ENCODE measurements at regions not wholly inside any gene's neighbourhood (a gene's known extent, or its start where the extent isn't known, plus 50 kb on each side); places are given as distances from the start of the nearest gene placed in this dataset.
"Not testable (repeated sequence)": the region's sequence is repeated elsewhere in the genome, so short reads cannot be mapped to it uniquely, and the experiment has no call there.

GRCh38 chr5:163789870-163790269 is 284.5 kb downstream of the MAT2B start:
- DNase-seq (ENCODE audit: low read depth): no peak

- no peak for DNase-seq (ENCODE audit: low read depth)
Observed at GRCh38 chr5:163790497-163790896, 285.1 kb downstream of the MAT2B start.

DNA sequence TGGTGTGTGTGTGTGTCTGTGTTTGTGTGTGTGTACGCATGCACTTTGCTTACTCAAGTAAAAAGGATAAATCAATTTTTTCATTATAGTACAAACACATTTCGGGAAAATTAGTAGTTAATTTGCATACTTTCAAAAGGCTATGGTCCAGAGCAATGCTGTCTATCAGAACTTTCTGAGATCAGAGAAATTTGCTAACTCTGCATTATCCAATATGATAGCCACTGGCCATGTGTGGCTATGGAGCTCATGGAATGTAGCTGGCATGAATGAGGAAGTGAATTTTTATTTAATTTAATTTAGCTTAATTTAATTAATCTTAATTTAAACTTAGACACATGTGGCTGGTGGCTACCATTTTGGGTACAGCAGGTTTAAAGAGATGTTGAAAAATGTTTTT is 289.6 kb downstream of the MAT2B start:
- DNase-seq (ENCODE audit: low read depth): no peak

DNA sequence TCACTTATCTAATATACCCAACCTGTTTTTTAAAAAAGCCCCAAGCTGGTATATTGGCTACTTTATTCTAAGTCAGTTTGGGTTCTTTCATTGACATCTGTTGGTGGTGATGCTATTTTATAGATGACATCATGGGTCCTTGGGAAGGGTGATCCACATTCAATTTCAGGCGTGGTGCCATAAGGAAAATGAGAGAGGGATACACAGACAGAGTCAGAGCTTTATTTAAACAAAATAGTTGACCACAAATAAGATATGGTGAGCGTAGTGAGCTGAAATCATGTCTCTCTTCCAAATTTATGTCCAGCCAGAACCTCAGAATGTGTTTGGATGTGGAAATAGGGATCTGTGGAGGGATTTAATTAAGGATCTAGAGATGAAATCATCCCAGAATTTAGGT is 302.4 kb downstream of the MAT2B start:
- no peak for DNase-seq (ENCODE audit: low read depth)

GRCh38 chr5:163809473-163809872 is 304.1 kb downstream of the MAT2B start:
- DNase-seq (ENCODE audit: low read depth): no peak

GRCh38 chr5:163813900-163814299 is 308.5 kb downstream of the MAT2B start:
- no peak for DNase-seq (ENCODE audit: low read depth)

DNA sequence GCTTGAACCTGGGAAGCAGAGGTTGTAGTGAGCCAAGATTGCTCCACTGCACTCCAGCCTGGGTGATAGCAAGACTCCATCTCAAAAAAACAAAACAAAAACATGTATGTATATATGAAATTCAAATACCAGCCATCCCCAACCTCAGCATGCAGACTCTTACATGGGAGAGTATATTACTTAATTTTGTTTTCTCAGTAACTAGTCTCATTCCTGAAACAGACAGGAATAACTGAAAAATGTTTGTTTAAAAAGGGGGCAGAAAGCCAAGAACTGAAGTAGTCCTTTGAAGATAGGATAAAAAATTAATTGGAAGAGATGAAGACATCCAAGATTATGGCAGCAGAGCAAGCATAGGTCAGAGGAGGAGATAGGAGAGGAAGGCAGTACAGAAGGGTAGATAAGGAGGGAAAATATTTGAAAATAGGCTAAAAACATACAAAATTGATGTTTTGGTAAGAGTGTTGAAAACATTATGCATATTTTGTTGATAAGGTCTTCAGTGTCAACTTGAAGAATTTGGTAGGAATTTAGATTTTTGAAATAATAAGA is 309.9 kb downstream of the MAT2B start:
- DNase-seq (ENCODE audit: low read depth): no peak

DNA sequence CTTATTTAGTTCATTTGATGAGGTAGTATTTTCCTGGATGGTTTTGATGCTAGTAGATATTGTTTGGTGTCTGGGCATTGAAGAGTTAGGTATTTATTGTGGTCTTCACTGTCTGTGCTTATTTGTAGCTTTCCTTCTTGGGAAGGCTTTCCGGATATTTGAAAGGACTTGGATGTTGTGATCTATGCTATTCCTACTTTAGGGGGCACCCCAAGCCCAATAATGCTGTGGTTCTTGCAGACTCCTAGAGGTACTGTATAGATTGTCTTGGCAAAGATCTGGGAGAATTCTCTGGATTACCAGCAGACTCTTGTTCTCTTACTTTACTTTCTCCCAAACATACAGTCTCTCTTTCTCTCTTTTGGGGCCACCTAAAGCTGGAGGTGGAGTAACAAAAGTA is 315.7 kb downstream of the MAT2B start:
- DNase-seq (ENCODE audit: low read depth): no peak

DNA sequence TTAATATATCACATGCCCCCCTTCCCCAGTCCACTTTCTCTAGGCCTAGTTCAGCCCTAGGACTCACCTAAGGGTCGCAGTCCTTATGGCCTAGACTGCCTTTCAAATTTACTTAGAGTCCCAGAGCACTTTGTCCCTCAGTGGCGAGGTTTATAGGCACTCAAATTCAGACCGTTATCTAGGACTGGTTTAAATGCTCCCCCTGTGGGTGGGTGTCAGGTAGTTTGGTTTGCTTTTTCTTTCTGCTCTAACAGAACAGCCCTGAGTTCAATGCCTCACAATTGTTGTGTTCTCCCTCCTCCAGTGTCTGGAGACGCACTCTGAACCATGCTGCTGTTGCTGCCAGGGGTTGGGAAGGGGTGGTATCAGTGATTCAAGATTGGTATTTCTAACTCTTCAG is 317.1 kb downstream of the MAT2B start:
- DNase-seq (ENCODE audit: low read depth): no peak

DNA sequence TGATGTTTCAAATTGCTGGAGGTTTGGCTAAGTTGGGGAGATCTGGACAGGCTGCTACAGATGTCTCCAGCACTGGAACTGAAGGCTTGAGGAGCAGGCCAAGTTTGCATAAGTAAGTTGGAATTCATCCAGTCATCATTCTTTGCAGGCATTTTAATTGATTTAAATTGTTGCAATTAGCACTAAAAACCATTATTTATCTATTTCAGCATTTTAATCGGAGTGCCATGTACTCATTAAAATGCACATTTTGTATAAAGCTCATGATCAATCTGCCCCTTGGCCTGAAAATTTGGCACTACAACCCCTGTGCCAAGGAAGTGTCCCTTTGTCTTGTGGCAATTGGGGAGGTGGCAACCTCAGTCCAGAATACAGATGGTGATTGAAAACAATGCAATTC is 320.2 kb downstream of the MAT2B start:
- no peak for DNase-seq (ENCODE audit: low read depth)

DNA sequence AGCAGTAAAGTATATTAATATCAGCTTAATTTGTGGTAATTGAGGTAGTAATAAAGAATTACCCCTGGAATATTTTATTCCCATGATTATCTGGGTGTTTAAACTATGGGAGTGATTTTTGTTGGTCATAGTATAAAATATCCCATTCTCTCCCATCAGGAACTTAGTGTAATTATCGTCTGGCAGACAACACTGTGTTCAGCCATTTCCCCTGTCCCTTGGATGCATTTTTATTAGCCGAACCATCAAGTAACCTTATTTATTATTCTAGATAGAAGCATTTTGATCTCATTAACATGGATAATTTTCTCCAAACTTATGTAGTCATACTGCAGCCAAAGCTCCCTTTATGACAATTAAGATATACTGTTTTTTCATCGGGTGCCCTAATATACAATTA is 320.8 kb downstream of the MAT2B start:
- no peak for DNase-seq (ENCODE audit: low read depth)

- no peak for DNase-seq (ENCODE audit: low read depth)
Observed at GRCh38 chr5:163832155-163832554, 326.7 kb downstream of the MAT2B start.

DNA sequence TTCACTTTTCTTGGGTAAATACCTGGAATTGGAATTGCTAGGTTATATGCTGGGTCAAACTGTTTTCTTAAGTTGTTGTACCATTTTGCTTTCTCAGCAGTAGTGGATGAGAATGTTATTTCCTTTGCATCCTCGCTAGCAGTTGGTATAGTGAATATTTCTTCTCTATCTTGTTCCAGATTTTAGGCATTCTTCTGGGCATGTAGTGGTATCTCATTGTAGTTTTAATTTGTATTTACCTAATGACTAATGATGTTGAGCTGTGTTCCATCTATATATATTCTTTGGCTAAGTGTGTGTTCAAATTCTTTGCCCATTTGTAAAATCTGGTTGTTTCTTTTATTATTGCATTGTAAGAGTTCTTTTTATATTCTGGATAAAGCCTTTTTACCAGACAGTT is 333.3 kb downstream of the MAT2B start:
- DNase-seq (ENCODE audit: low read depth): no peak

- DNase-seq (ENCODE audit: low read depth): peak; percentile 65
Observed at GRCh38 chr5:163846512-163846911, 341.1 kb downstream of the MAT2B start.

DNA sequence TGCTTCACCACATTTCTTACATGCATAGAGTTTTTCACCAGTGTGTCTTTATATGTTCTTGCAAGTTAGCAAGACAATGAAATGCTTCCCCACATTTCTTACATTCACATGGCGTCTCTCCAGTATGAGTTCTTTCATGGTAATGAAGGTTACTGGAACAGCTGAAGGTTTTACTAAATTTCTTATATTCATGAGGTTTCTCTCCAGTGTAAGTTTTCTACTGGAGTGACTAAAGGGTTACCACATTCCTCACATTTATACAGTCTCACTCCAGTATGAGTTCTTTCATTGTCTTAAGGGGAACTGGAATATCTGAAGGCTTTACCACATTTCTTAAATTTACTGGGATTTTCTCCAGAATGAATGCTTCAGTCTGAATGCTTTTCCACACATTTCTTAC is 350.3 kb downstream of the MAT2B start:
- no peak for DNase-seq (ENCODE audit: low read depth)

DNA sequence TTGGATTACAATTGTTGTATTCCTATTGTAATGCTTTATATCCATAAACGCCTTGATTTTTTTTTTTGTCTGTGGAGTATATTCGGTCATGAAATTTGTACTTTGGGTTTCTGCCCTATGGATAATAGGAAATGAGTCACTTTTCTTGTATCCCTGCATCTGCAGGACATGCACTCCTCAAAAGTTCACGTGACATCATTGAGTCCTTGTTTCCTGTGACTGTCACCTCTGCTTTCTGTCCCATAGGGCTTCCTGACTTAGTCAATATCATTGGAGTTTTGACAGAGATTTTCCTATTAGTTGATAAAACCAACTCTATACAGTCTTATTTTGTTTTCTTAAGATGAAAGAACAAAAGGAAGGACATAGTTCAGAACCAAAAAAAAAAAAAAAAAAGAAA is 356.3 kb downstream of the MAT2B start:
- DNase-seq (ENCODE audit: low read depth): no peak

DNA sequence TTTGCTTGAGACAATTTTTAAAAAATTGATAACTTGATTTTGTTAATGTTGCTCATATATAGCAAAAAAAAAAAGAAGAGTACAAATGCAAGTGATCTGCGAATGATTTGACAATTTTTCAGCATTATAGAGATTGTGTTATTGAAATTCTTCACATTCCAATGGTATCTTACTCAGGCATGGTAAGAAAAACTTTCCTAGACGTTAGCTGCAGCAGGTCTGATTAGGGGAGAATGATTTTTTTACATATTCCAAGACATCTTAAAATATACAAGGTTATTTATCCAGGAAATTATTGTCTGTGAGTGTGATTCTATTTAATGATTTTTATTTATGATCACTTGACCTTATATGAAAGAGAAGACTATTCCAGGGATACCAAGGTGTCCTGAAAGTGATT is 361.9 kb downstream of the MAT2B start:
- DNase-seq (ENCODE audit: low read depth): no peak

- DNase-seq (ENCODE audit: low read depth): no peak
Observed at GRCh38 chr5:163867738-163868137, 362.3 kb downstream of the MAT2B start.

DNA sequence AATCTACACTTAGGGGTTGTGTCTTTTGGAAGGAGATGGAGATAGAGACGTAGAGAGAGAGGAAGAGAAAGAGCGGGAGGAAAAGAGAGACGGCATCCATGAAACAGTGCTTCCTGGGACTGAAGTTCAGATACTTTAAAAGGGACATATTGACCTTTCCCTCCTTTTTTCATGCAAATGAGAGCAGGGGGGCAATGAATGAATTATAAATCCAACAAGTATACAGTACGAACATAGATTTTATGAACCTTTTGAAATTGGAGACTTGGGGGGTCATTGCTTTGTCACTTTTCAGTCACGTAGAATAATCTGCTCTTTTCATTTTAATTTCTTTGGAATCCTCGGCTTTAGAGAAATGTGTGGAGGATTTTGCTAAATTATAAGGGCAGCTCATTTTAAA is 364.2 kb downstream of the MAT2B start:
- DNase-seq (ENCODE audit: low read depth): no peak

GRCh38 chr5:163870441-163870840 is 365.0 kb downstream of the MAT2B start:
- no peak for DNase-seq (ENCODE audit: low read depth)

DNA sequence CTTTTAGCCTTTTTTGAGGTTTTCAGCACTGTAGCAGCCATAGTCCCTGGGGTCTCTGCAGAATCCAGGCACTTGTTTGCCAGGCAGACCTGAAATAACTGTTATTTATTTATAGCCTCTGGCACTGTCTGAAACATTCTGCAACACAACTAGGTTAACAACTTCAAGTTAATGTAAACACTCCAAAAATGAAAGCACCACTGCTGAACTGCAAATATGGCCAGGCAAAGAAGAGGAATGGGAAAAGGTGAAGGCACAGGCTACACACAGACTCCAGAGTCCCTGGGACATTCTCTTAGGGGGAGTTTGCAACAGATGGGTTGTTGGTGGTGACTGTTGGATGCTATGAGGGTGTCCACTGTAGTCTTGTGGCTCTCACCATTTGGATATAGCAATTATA is 369.0 kb downstream of the MAT2B start:
- no peak for DNase-seq (ENCODE audit: low read depth)

DNA sequence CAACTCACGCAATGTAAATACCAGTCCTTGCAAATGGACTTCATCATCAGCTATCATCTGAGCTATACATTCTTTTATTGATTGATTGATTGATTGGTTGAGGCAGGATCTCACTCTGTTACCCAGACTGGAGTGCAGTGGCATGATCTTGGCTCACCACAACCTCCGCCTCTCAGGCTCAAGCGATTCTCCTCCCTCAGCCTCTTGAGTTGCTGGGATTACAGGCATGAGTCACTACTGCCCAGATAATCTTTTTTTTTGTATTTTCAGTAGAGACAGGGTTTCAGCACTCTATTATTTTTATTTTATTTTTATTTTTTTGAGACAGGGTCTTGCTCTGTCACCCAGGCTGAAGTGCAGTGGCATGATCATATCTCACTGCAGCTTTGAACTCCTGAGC is 369.5 kb downstream of the MAT2B start:
- not testable (repeated sequence) for DNase-seq (ENCODE audit: low read depth)

DNA sequence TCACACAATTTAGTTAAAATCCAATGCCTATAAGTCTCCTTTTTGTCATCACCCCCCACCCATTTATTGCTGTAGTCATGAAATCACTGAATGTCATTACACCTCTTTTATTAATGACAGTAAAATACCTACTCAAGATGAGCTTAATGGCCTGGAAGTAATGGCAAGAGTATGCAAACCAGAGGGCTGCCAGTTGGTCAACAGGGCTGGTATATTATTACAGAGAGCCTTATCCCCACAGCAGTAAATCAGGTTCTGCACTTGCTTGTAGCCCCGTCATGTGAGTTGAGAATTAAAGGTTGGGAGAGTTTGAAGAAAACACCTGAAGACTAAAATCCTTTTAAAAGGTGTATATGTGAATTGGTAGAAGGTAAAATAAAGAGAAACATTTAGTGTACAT is 372.4 kb downstream of the MAT2B start:
- DNase-seq (ENCODE audit: low read depth): no peak

DNA sequence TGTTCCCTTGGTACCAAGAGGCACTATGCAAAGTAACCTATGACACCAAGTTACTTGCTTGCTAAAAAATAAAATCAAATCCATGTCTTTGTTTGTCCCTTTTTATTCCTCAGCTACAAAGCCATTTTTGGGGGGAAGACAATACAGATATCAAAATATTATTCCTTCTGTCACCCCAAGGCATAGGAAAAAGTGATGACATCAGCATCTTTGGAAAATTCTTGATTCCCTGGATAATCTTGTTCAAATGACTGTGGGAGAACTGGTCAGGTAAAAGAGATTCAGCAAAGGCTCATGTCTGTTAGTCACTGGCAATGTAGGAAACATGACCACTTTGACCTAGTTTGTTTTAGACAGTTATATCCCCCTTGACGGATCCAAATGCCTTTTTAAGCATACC is 373.1 kb downstream of the MAT2B start:
- DNase-seq (ENCODE audit: low read depth): no peak

- peak; percentile 65 for DNase-seq (ENCODE audit: low read depth)
Observed at GRCh38 chr5:163880302-163880701, 374.9 kb downstream of the MAT2B start.

Data from fibroblast of gingiva (primary cell).